HG03457 (cell line): ENCODE measurements at regions not wholly inside any gene's neighbourhood (a gene's known extent, or its start where the extent isn't known, plus 50 kb on each side); places are given as distances from the start of the nearest gene placed in this dataset.

ENCODE experiments used
- ATAC-seq: cut with Tn5 transposase; IDR thresholded peaks from one replicate; pipeline ENCODE4 v1.9.1; 2021; ENCODE audit warnings: moderate number of reproducible peaks; ENCODE audit not compliant: unreplicated experiment

DNA sequence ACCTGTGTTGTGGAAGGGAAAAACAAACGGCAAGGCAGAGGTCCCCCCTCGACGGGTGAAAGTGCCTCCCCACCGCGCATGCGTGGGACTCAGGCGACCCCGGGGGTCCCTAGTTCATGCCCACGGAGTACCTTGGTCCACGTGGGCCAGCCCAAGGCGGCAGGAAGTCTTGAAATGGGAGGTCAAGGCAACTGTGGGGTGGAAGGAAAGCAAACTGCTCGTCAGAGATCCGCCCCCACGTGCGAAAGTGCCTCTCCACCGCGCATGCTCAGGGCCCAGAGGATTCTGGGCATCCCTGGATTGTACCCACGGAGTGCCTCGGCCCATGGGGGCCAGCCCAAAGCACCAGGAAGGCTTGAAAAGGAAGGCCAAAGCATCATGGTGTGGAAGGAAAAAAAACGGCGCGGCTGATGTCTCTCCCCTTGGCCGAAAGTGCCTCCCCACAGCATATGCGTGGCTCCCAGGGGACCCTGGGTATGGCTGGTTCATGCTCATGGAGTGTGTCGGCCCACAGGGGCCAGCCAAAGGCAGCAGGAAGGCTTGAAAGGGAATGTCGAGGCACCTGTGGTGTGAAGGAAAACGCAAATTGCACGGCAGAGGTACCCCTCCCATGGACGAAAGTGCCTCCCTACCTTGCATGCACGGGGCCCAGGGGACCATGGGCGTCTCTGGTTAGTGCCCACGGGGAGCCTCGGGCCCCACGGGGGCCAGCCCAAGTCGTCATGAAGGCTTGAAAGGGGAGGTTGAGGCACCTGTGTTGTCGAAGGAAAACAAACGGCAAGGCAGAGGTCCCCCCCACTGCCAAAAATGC lies 369.7 kb downstream of the ALG10 start:
- no peak for ATAC-seq

DNA sequence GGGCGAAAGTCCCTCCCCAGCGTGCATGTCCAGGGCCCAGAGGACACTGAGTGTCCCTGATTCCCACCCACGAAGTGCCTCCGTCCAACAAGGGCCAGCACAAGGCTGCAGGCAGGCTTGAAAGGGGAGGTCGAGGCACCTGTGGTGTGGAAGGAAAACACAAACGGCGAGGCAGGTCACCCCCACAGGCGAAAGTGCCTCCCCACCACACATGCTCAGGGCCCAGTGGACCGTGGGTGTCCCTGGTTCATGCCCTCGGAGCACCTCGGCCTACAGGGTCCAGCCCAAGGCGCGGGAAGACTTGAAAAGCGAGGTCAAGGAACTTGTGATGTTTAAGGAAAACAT lies 370.4 kb downstream of the ALG10 start:
- ATAC-seq: no peak

DNA sequence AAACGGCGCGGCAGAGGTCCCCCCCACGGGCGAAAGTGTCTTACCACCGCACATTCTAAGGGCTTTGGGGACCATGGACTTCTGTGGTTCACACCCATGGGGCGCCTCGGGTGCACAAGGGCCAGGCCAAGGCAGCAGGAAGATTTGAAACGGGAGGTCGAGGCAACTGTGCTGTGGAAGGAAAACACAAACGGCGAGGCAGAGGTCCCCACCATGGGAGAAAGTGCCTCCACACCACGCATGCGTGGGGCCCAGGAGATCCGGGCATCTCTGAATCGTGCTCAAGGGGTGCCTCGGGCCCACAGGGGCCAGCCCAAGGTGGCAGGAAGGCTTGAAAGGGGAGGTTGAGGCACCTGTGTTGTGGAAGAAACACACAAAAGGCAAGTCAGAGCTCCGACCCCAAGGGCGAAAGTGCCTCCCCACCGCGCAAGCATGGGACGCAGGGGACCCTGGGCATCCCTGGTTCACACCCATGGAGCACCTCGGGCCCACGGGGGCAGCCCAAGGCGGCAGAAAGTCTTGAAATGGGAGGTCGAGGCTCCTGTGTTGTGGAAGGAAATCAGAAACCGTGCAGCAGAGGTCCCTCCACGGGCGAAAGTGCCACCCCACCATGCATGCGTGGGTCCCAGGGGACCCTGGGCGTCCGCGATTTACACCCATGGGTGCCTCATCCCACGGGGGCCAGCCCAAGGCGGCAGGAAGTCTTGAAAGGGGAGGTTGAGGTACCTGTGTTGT lies 371.0 kb downstream of the ALG10 start:
- no peak for ATAC-seq

DNA sequence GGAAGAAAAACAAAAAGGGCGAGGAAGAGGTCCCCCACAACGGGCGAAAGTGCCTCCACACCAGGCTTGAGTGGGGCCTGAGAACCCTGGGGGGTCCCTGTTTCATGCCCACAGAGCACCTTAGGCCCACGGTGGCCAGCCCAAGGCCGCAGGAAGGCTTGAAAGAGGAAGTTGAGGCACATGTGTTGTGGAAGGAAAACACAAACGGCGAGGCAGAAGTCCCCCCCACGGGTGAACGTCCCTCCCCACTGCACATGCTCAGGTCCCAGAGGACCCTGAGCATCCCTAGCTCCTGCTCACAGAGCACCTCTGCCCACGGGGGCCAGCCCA lies 371.5 kb downstream of the ALG10 start:
- ATAC-seq: no peak

DNA sequence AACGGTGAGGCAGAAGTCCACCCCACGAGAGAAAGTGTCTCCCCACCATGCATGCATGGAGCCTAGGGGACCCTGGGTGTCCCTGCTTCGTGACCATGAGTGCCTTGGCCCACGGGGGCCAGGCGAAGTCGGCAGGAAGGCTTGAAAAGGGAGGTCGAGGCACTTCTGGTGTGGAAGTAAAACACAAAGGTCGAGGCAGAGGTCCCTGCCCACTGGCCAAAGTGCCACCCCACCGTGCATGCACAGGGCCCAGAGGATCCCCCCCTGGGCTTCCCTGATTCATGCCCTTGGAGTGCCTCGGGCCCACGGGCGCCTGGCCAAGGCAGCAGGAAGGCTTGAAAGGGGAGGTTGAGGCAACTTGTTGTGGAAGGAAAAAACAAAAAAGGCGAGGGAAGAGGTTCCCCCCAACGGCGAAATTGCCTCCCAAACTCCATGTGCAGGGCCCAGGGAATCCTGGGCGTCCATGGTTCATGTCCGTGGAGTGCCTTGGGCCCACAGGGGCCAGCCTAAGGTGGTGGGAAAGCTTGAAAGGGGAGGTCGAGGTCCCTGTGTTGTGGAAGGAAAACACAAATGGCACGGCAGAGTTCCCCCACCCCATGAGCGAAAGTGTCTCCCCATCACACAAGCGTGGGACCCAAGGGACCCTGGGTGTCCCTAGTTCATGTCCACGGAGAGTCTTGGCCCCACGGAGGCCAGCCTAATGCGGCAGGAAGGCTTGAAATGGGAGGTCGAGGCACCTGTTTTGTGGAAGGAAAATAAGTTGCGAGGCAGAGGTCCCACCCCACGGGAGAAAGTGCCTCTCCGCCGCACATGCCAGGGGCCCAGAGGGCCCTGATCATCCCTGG lies 372.1 kb downstream of the ALG10 start:
- no peak for ATAC-seq

DNA sequence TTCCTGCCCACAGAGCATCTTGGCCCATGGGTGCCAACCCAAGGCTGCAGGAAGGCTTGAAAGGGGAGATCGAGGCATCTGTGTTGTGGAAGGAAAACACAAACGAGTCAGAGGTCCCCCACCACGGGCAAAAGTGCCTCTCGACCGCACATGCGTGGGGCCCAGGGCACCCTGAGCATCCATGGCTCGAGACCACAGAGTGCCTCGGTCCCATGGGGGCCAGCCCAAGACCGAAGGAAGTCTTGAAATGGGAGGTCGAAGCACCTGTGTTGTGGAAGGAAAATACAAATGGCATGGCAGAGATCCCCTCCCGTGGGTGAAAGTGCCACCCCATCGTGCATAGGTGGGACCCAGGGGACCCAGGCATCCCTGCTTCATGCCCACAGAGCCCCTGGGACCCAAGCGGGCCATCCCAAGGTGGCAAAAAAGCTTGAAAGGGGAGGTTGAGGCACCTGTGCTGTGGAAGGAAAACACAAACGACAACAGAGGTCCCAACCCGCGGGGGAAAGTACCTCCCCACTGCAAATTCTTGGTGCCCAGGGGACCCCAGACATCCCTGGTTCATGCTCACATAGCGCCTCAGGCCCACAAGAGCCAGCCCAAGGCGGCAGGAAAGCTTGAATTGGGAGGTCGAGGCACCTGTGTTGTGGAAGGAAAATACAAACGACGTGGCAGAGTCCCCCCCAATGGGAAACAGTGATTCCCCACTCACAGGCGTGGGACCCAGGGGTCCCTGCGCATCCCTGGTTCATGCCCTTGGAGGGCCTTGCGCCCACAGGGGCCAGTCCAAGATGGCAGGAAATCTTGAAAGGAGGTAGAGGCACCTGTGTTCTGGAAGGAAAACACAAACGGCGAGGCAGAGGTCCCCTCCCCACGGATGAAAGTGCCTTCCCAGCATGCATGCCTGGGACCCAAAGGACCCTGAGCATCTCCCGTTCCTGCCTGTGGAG lies 373.0 kb downstream of the ALG10 start:
- ATAC-seq: no peak

DNA sequence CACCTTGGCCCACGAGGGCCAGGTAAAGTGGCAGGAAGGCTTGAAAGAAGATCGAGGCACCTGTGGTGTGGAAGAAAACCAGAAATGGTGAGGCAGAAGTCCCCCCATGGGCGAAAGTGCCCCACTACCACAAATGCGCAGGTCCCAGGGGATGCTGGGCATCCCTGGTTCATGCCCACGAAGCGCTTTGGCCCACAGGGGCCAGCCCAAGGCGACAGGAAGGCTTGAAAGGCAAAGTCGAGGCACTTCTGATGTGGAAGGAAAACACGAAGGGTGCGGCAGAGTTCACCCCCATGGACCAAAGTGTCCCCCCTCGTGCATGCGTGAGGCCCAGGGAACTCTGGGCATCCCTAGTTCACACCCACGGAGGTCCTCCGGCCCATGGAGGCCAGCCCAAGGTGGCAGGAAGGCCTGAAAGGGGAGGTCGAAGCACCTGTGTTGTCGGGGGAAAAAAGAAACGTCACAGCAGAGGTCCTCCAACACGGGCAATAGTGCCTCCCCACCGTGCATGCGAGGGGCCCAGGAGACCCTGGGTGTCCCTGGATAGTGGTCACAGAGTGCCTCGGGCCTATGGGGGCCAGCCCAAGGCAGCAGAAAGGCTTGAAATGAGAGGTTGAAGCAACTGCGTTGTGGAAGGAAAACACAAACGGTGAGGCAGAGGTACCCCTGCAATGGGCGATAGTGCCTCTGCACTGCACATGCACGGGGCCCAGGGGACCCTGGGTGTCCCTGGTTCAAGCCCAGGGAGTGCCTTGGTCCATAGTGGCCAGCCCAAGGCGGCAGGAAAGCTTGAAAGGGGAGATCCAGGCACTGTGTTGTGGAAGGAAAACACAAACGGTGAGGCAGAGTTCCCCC lies 373.9 kb downstream of the ALG10 start:
- ATAC-seq: no peak

DNA sequence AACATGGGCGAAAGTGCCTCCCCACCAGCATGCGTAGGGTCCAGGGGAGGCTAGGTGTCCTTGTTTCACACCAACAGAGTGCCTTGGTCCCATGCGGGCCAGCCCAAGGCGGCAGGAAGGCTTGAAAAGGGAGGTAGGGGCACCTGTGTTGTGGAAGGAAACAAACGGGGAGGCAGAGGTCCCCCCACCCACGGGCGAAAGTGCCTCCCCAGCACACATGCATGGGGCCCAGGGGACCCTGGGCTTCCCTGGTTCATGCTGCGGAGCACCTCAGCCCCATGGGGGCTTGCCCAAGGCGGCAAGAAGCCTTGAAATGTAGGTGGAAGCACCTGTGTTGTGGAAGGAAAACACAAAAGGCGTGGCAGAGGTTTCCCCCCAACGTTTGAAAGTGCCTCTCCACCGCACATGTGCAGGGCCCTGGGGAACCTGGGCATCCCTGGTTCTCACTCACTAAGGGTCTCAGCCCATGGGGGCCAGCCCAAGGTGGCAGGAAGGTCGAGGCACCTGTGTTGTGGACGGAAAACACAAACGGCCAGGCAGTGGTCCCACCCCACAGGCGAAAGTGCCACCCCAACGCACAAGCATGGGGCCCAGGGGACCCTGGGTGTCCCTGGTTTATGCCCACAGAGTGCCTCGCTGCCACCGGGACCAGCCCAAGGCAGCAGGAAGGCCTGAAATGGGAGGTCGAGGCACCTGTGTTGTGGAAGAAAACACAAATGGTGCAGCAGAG lies 374.7 kb downstream of the ALG10 start:
- ATAC-seq: no peak

DNA sequence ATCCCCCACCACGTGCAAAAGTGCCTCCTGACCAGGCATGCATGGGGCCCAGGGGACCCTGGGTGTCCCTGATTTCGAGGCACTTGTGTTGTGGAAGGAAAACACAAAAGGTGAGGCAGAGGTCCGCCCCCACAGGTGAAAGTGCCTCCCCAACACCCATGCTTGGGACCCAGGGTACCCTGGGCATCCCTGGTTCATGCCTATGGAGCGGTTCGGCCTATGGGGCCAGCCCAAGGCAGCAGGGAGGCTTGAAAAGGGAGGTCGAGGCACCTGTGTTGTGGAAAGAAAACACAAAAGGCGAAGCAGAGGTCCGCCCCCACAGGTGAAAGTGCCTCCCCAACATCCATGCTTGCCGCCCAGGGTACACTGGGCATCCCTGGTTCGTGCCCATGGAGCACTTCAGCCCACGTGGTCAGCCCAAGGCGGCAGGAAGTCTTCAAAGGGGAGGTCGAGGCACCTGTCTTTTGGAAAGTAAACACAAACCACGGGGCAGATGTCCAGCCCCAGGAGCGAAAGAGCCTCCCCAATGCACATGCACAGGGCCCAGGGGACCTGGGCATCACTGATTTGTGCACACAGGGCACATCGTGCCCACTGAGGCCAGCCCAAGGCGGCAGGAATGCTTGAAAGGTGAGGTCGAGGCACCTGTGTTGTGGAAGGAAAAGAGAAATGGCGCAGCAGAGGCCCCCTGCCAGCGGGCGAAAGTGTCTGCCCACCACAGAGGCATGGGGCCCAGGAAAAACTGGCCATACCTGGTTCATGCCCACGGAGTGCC lies 375.5 kb downstream of the ALG10 start:
- ATAC-seq: no peak

DNA sequence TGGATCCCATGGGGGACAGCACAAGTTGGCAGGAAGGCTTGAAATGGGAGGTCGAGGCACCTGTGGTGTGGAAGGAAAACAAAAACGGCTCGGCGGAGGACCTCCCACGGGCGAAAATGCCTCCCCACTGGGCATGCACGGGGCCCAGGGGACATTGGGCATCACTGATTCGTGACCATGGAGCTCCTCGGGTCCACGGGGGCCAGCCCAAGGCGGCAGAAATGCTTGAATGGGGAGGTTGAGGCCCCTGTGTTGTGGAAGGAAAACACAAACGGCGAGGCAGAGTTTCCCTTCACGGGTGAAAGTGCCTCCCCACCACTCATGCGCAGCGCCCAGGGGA lies 376.0 kb downstream of the ALG10 start:
- ATAC-seq: no peak

DNA sequence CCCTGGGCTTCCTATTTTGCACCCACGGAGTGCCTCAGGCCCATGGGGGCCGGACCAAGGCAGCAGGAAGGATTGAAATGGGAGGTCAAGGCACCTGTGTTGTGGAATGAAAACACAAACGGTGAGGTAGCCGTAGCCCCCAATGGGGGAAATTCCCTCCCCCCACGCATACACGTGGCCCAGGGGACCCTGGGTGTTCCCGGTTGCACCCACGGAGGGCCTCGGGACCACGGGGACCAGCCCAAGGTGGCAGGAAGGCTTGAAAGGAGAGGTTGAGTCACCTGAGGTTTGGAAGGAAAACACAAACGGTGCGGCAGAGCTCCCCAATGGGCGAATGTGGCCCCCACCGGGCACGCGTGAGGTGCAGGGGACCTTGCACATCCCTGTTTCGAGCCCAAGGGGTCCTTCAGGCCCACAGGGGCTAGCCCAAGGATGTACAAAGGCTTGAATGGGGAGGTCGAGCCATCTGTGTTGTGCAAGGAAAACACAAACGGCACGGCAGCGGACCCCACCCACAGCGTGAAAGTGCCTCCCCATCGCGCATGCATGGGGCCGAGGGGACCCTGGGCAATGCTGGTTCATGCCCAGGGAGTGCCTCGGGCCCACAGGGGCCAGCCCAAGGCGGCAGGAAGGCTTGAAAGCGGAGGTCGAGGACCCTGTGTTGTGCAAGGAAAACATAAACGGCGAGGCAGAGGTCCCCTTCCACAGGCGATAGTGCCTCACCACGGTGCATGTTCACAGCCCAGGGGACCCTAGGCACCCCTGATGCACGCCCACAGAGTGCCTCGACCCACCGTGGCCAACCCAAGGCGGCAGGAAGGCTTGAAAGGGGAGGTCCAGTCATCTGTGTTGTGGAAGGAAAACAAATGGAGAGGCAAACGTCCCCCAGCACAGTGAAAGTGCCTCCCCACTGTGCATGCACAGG lies 376.7 kb downstream of the ALG10 start:
- no peak for ATAC-seq

DNA sequence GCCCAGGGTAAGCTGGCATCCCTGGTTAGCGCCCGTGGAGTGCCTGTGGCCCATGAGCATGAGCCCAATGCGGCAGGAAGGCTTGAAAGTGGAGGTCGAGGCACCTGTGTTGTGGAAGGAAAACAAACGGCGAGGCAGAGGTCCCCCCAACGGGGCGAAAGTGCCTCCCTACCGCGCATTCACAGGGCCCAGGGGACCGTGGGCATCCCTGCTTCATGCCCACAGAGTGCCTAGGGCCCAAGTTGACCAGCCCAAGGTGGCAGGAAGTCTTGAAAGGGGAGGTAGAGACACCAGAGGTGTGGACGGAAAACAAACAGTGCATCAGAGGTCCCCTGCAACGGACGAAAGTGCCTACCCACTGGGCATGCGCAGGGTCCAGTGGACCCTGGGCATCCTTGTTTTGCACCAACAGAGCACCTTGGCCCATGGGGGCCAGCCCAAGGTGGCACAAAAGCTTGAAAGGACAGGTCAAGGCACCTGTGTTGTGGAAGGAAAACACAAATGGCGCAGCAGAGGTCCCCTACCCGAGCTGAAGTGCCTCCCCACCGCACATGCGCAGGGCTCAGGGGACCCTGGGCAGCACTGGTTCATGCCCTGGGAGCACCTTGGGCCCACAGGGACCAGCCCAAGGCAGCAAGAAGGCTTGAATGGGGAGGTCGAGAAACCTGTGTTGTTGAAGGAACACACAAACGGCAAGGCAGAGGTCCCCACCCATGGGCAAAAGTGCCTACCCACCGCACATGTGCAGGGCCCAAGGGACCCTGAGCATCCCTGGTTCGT lies 377.5 kb downstream of the ALG10 start:
- no peak for ATAC-seq

DNA sequence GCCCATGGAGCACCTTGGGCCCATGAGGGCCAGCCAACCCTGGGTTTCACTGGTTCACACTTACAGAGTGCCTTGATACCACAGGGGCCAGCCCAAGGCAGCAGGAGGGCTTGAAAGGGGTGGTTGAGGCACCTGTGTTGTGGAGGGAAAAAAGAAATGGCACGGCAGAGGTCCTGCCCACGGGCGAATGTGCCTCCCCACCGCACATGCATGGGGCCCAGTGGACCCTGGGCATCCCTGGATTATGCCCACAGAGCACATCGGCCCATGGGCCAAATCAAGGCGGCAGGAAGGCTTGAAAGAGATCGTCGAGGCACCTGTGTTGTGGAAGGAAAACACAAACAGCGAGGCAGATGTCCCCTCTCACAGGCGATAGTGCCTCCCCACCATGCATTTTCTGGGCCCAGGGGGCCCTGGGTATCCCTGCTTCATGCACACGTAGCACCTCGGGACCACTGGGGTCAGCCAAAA lies 378.1 kb downstream of the ALG10 start:
- no peak for ATAC-seq

DNA sequence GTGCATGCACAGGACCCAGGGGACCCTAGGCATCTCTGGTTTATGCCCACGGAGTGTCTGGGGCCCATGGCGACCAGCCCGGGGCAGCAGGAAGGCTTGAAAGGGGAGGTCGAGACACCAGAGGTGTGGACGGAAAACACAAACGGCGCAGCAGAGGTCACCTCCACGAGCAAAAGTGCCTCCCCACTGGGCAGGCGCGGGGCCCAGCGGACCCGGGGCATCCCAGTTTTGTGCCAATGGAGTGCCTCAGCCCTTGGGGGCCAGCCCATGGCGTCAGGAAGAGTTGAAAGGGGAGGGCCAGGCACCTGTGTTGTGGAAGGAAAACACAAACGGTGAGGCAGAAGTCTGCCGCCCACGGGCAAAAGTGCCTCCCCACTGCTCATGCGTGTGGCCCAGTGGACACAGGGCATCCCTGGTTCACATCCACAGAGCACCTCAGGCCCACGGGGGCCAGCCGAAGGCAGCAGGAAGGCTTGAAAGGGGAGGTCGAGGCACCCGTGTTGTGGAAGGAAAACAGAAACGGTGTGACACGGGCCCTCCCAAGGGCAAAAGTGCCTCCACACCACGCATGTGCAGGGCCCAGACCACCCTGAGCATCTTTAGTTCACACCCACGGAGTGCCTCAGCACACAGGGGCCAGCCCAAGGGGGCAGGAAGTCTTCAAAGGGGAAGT lies 378.8 kb downstream of the ALG10 start:
- ATAC-seq: no peak

DNA sequence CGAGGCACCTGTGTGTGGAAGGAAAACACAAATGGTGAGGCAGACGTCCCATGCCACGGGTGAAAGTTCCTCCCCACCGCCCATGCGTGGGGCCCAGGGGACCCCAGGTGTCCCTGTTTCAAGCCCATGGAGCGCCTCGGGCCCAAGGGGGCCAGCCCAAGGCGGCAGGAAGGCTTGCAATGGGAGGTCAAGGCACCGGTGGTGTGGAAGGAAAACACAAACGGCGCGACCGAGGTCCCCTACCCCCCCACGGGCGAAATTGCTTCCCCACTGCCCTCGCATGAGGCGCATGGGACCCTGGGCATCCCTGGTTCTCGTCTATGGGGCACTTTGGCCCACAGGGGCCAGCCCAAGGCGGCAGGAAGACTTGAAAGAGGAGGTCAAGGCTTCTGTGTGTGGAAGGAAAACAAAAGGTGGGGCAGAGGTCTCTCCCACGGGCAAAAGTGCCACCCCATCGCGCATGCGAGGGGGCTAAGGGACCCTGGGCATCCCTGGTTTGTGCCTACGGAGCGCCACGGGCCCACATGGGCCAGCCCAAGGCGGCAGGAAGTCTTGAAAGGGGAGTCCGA lies 379.4 kb downstream of the ALG10 start:
- no peak for ATAC-seq
